ENCODE measurements at regions not wholly inside any gene's neighbourhood (a gene's known extent, or its start where the extent isn't known, plus 50 kb on each side); places are given as distances from the start of the nearest gene placed in this dataset.
"Not testable (repeated sequence)": the region's sequence is repeated elsewhere in the genome, so short reads cannot be mapped to it uniquely, and the experiment has no call there.

- WGBS, 2 donors: 40 to 45% methylated on average over 10 of the region's 10 CpGs
- no peak overlapping the region for H3K27ac ChIP-seq (ENCODE audit: low read depth in 1 of 2, low read length in 2 of 2)
- DNase-seq (no peak), ATAC-seq (ENCODE audit: low FRiP score) (no peak)
- no peaks in the 10 kb centered on the region for H3K27me3 ChIP-seq (ENCODE audit: control insufficient read depth in 1 of 2, insufficient read depth in 2 of 2, low read length in 1 of 2)
- no peaks in the 10 kb centered on the region for H3K9me3 ChIP-seq (ENCODE audit: control insufficient read depth, low read length)
- H3K4me3 ChIP-seq (ENCODE audit: low read length in 2 of 2): no peak overlapping the region
- no peaks in the 10 kb centered on the region for H3K4me1 ChIP-seq (ENCODE audit: control insufficient read depth in 1 of 2, insufficient read depth in 2 of 2, low read length in 2 of 2)
- H3K36me3 ChIP-seq (ENCODE audit: control insufficient read depth in 1 of 2, insufficient read depth in 2 of 2, low read length in 1 of 2): no peaks in the 10 kb centered on the region
- intact Hi-C loops (cut with DNase I): no loop called here
Measured at GRCh38 chr15:24067733-24068501, 380.8 kb upstream of the NDN start.

GRCh38 chr15:24075420-24076089 is 388.4 kb upstream of the NDN start:
- intact Hi-C loops (cut with DNase I): no loop called here
- no peak for ATAC-seq (ENCODE audit: low FRiP score)
- Histone ChIP-seq H3K4me1 (ENCODE audit: control insufficient read depth in 1 of 2, insufficient read depth in 2 of 2, low read length in 2 of 2) (no peaks in the 10 kb centered on the region), H3K36me3 (ENCODE audit: control insufficient read depth in 1 of 2, insufficient read depth in 2 of 2, low read length in 1 of 2) (no peaks in the 10 kb centered on the region), H3K27me3 (ENCODE audit: control insufficient read depth in 1 of 2, insufficient read depth in 2 of 2, low read length in 1 of 2) (no peaks in the 10 kb centered on the region), H3K4me3 (ENCODE audit: low read length in 2 of 2) (no peak overlapping the region), H3K9me3 (ENCODE audit: control insufficient read depth, low read length) (no peaks in the 10 kb centered on the region), H3K27ac (ENCODE audit: low read depth in 1 of 2, low read length in 2 of 2) (no peak overlapping the region)
- no peak for DNase-seq
- 50 to 56% methylated on average over 2 of the region's 2 CpGs for WGBS, 2 donors

- no peaks in the 10 kb centered on the region for H3K36me3 ChIP-seq (ENCODE audit: control insufficient read depth in 1 of 2, insufficient read depth in 2 of 2, low read length in 1 of 2)
- 53 to 70% methylated on average over 1 of the region's 1 CpG for WGBS, 2 donors
- no peak overlapping the region for H3K27ac ChIP-seq (ENCODE audit: low read depth in 1 of 2, low read length in 2 of 2)
- intact Hi-C loops (cut with DNase I): no loop called here
- H3K27me3 ChIP-seq (ENCODE audit: control insufficient read depth in 1 of 2, insufficient read depth in 2 of 2, low read length in 1 of 2): no peaks in the 10 kb centered on the region
- H3K9me3 ChIP-seq (ENCODE audit: control insufficient read depth, low read length): no peaks in the 10 kb centered on the region
- no peak for DNase-seq
- ATAC-seq (ENCODE audit: low FRiP score): no peak
- no peaks in the 10 kb centered on the region for H3K4me1 ChIP-seq (ENCODE audit: control insufficient read depth in 1 of 2, insufficient read depth in 2 of 2, low read length in 2 of 2)
- H3K4me3 ChIP-seq (ENCODE audit: low read length in 2 of 2): no peak overlapping the region
Measured at GRCh38 chr15:24076090-24076784, 389.1 kb upstream of the NDN start.

GRCh38 chr15:24078310-24079029 is 391.4 kb upstream of the NDN start:
- intact Hi-C loops (cut with DNase I): no loop called here
- 85 to 91% methylated on average over 25 to 29 of the region's 29 CpGs for whole genome bisulfite sequencing, 2 donors
- no peak for ATAC-seq (ENCODE audit: low FRiP score)

GRCh38 chr15:24088941-24089340 is 401.8 kb upstream of the NDN start:
- H3K36me3 ChIP-seq (ENCODE audit: control insufficient read depth in 1 of 2, insufficient read depth in 2 of 2, low read length in 1 of 2); H3K4me1 ChIP-seq (ENCODE audit: control insufficient read depth in 1 of 2, insufficient read depth in 2 of 2, low read length in 2 of 2); DNase-seq; intact Hi-C loops (cut with DNase I); H3K27me3 ChIP-seq (ENCODE audit: control insufficient read depth in 1 of 2, insufficient read depth in 2 of 2, low read length in 1 of 2); ATAC-seq (ENCODE audit: low FRiP score); H3K9me3 ChIP-seq (ENCODE audit: control insufficient read depth, low read length); H3K27ac ChIP-seq (ENCODE audit: low read depth in 1 of 2, low read length in 2 of 2); H3K4me3 ChIP-seq (ENCODE audit: low read length in 2 of 2): not testable (repeated sequence)
- WGBS, 2 donors: 51 to 56% methylated on average over 1 of the region's 1 CpG

More at GRCh38 chr15:24078310-24079029, 391.4 kb upstream of the NDN start:
- Histone ChIP-seq H3K36me3 (ENCODE audit: control insufficient read depth in 1 of 2, insufficient read depth in 2 of 2, low read length in 1 of 2) (no peaks in the 10 kb centered on the region), H3K27ac (ENCODE audit: low read depth in 1 of 2, low read length in 2 of 2) (no peak overlapping the region), H3K9me3 (ENCODE audit: control insufficient read depth, low read length) (no peaks in the 10 kb centered on the region), H3K27me3 (ENCODE audit: control insufficient read depth in 1 of 2, insufficient read depth in 2 of 2, low read length in 1 of 2) (no peaks in the 10 kb centered on the region), H3K4me3 (ENCODE audit: low read length in 2 of 2) (no peak overlapping the region), H3K4me1 (ENCODE audit: control insufficient read depth in 1 of 2, insufficient read depth in 2 of 2, low read length in 2 of 2) (no peaks in the 10 kb centered on the region)
- DNase-seq: no peak

- intact Hi-C loops (cut with DNase I); H3K27me3 ChIP-seq (ENCODE audit: control insufficient read depth in 1 of 2, insufficient read depth in 2 of 2, low read length in 1 of 2); H3K9me3 ChIP-seq (ENCODE audit: control insufficient read depth, low read length); H3K36me3 ChIP-seq (ENCODE audit: control insufficient read depth in 1 of 2, insufficient read depth in 2 of 2, low read length in 1 of 2); H3K4me1 ChIP-seq (ENCODE audit: control insufficient read depth in 1 of 2, insufficient read depth in 2 of 2, low read length in 2 of 2); DNase-seq; H3K4me3 ChIP-seq (ENCODE audit: low read length in 2 of 2); H3K27ac ChIP-seq (ENCODE audit: low read depth in 1 of 2, low read length in 2 of 2): not testable (repeated sequence)
- peak; percentile 50 for ATAC-seq (ENCODE audit: low FRiP score)
- 15 to 17% methylated on average over 22 to 27 of the region's 30 CpGs for WGBS, 2 donors
Measured at GRCh38 chr15:24101503-24101902, 414.4 kb upstream of the NDN start.

- H3K9me3 ChIP-seq (ENCODE audit: control insufficient read depth, low read length); H3K36me3 ChIP-seq (ENCODE audit: control insufficient read depth in 1 of 2, insufficient read depth in 2 of 2, low read length in 1 of 2); DNase-seq; H3K27me3 ChIP-seq (ENCODE audit: control insufficient read depth in 1 of 2, insufficient read depth in 2 of 2, low read length in 1 of 2); H3K27ac ChIP-seq (ENCODE audit: low read depth in 1 of 2, low read length in 2 of 2); ATAC-seq (ENCODE audit: low FRiP score); intact Hi-C loops (cut with DNase I); H3K4me3 ChIP-seq (ENCODE audit: low read length in 2 of 2); H3K4me1 ChIP-seq (ENCODE audit: control insufficient read depth in 1 of 2, insufficient read depth in 2 of 2, low read length in 2 of 2): not testable (repeated sequence)
- 63% methylated on average over 5 to 6 of the region's 6 CpGs for WGBS, 2 donors
Measured at GRCh38 chr15:24107524-24107923, 420.4 kb upstream of the NDN start.

- intact Hi-C loops (cut with DNase I); H3K27me3 ChIP-seq (ENCODE audit: control insufficient read depth in 1 of 2, insufficient read depth in 2 of 2, low read length in 1 of 2); H3K9me3 ChIP-seq (ENCODE audit: control insufficient read depth, low read length); H3K36me3 ChIP-seq (ENCODE audit: control insufficient read depth in 1 of 2, insufficient read depth in 2 of 2, low read length in 1 of 2); H3K4me1 ChIP-seq (ENCODE audit: control insufficient read depth in 1 of 2, insufficient read depth in 2 of 2, low read length in 2 of 2); DNase-seq; H3K27ac ChIP-seq (ENCODE audit: low read depth in 1 of 2, low read length in 2 of 2); ATAC-seq (ENCODE audit: low FRiP score); H3K4me3 ChIP-seq (ENCODE audit: low read length in 2 of 2): not testable (repeated sequence)
- WGBS, 2 donors: 32 to 44% methylated on average over 2 to 3 of the region's 4 CpGs
Measured at GRCh38 chr15:24107948-24108347, 420.8 kb upstream of the NDN start.

Data from aorta (tissue), 5 donors.